SU-DHL-6 (cell line): ENCODE measurements at regions not wholly inside any gene's neighbourhood (a gene's known extent, or its start where the extent isn't known, plus 50 kb on each side); places are given as distances from the start of the nearest gene placed in this dataset.

ENCODE experiments used
- EZH2phosphoT487 ChIP-seq: fragments of 200-600 bp; sonication (generic), shearing (Covaris generic); conservative IDR thresholded peaks from 2 replicates; pipeline ENCODE4 v1.6.1; 2018; ENCODE audit warnings: mild to moderate bottlenecking, antibody characterized with exemption, low read length, moderate library complexity, mixed read lengths
- TF ChIP-seq, protein P1 (sequence below): fragments of 200-600 bp; sonication (generic); IDR thresholded peaks from one replicate; pipeline ENCODE4 v1.5.1; 2017; ENCODE audit warnings: antibody characterized with exemption, mild to moderate bottlenecking, low read length, moderate library complexity; ENCODE audit not compliant: insufficient read depth, poor library complexity, severe bottlenecking

DNA sequence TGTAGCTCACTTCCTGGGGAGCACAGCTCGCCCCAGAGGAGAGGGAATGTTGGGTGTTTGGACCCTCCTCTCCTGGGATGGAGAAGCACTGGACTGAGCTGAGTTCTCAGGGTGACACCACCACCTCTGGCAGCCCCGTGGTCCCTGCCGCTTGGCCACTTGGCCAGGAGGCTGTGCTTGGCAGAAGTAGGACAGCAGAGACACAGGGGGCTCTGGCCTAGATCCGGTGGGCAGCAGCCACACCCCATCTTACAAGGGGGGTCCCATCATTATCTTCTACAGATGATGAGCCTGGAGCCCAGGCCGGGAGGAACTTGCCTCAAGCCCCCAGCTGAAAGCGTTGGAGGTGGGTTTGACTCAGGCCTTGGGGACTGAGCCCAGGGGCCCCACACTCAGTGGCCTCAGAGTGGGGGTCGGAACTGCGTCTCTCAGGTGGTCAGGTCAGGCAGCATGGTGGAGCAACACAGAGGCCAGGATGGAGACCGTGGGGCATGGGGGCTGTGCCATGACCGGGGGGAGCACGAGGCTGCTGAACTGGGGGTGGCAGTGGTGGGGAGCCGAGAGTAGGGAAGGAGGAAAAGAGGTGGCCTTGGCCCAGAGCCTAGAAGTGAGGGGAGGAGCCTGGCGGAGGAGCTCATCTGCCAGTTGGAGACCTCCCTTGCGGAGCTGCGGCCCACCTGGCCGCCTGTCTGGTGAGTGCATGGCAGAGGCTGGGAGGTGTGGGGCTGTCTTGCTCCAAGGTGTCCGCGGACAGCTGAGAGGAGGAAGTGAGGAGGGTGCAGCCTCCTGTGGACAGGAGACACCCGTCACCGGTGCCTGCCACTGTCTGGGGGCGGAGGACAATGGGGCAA, 63.6 kb upstream of the HDAC4 start:
- TF ChIP-seq, protein P1, sequence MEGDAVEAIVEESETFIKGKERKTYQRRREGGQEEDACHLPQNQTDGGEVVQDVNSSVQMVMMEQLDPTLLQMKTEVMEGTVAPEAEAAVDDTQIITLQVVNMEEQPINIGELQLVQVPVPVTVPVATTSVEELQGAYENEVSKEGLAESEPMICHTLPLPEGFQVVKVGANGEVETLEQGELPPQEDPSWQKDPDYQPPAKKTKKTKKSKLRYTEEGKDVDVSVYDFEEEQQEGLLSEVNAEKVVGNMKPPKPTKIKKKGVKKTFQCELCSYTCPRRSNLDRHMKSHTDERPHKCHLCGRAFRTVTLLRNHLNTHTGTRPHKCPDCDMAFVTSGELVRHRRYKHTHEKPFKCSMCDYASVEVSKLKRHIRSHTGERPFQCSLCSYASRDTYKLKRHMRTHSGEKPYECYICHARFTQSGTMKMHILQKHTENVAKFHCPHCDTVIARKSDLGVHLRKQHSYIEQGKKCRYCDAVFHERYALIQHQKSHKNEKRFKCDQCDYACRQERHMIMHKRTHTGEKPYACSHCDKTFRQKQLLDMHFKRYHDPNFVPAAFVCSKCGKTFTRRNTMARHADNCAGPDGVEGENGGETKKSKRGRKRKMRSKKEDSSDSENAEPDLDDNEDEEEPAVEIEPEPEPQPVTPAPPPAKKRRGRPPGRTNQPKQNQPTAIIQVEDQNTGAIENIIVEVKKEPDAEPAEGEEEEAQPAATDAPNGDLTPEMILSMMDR: no peak
- TF ChIP-seq EZH2phosphoT487: no peak
